ENCODE measurements at regions not wholly inside any gene's neighbourhood (a gene's known extent, or its start where the extent isn't known, plus 50 kb on each side); places are given as distances from the start of the nearest gene placed in this dataset.
"Not testable (repeated sequence)": the region's sequence is repeated elsewhere in the genome, so short reads cannot be mapped to it uniquely, and the experiment has no call there.

DNA sequence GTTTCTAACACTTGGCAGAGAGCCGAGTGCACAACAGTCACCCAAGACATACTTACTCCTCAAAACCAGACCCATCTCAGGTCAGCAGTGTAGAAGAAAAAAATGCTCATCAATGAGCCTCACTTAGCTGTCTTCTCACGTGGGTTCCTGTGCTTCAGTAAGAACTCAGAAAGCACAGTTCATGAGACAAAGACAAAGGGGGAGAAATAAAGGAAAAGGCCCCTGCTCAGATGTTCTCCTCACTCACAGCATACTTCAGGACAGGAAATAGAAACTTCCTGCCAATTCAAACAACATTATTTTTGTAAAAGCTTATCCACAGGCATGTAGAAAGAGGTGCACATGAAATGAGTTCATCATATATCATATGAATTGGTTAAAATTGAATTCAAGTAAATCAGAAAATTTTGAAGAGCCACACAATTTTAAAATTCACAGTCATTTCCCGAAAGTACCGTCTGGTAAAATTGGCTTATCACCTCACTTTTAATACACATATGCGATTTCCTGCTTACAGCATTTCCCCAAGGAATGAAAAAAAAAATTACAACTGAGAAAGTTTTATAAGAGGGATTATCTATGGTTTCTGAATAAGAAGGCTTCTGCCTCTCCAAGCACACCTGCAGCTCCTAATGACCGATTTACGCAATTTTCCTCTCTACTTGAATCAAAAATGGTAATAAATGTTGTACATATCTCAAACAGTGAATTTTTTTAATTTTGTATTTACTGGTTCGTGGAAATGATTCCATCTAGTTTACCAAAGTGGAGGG is 328.3 kb downstream of the TMEM167A start:
- no peak for DNase-seq

DNA sequence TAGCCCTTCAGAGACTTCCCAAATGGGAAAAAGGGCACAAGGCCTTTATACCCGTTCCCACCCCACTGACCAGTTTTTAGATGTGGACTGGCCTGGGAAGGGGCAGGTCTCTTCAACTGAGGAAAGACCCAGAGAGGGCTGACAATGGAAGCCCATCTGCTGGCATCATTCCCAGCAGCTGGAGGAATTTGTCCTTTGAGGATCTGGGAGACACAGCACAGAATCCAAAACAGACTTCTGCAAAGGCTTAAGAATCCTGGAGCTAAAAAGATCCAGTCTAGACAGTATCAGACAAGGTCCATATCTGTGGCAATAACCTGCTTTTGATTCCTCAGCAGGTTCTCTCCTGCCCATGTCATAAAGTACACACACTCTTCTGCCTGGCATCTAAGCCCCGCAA is 329.2 kb downstream of the TMEM167A start:
- no peak for DNase-seq

DNA sequence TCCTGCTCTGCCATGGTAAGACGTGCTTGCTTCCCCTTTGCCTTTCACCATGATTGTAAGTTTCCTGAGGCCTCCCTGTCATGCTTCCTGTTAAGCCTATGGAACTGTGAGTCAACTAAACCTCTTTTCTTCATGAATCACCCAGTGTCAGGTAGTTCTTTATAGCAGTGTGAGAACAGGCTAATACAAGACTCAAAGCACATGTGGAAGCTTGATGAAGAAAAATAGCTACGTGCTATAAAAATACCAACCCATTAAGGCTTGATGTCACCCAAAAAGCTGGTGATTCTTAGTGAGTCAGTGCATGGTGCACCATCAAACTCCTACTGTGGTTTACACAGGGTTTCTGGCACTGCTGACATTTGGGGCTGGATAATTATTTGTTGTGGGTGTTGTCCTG is 332.2 kb downstream of the TMEM167A start:
- no peak for DNase-seq

DNA sequence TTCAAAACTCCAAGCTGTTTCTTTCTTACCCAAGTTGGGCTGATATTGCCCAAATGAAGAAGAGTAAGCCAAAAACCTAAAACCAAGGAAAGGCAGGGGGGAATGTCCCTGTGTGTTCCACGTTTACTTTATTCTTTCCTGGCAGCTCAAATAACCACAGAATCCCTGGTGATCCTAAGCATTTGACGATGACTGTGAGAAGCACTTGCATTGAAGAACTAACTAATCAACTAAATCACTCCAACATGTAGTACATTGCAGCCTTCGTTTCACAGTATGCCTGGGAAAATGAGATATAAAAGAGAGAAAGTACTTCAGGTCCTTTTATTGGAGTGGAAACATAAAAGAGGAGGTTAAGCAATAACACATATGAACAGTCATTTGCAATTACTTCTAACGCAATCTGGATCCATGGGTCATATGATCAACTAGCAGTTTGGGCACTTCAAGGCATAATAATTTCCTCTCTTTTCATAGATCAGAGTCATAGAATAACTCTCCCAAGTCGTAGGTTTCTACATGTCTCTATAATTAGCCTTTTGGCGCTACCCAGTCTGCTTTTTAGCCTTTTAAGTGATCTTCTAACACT is 338.4 kb downstream of the TMEM167A start:
- DNase-seq = no peak

DNA sequence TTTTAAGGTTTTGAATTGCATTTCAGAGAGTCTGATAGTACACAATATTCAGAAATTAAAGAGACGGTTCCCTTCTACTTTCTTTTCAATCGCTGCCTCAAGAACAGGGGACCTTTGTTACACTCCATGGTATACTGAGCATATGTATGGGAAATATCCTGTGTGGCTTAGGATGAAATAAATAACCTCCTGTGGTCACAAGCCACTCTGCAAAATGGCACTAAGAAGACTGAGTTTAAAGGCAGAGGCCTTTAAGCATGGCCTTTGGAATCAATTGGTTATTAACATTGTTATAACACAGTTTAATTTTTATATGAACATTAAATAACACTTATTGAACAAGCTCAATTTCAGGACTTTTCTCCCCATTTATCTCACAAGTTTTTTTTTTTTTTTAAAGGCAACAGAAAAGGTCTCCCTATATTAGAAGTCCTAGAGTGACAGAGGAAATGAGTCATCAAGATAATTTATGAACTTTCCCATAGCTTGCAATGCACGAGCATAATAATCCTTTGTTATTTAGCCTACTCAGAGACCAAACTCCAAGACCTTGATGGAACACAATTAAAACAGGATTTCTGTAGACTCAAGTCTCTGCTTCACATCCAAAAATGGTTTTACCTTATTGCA is 341.9 kb downstream of the TMEM167A start:
- no peak for DNase-seq

DNA sequence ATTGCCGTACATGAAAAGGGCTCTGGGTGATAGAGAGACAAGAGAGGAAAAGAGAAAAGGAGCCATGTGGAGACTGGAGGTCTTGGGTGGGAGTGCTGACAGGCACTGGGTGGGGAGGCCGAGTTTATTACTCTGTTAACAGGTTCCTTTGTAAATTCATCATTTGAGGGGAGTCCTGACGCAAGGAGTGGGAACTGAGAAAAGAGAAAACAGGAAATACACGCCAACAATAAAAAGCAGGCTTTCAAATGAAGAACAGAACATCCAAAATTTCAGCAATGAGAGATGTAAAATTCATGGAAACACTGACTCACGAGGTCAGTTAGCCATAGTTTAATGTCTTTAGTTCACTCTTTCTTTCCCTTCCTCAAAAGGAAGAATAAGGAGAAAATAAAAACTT is 342.8 kb downstream of the TMEM167A start:
- no peak for DNase-seq

DNA sequence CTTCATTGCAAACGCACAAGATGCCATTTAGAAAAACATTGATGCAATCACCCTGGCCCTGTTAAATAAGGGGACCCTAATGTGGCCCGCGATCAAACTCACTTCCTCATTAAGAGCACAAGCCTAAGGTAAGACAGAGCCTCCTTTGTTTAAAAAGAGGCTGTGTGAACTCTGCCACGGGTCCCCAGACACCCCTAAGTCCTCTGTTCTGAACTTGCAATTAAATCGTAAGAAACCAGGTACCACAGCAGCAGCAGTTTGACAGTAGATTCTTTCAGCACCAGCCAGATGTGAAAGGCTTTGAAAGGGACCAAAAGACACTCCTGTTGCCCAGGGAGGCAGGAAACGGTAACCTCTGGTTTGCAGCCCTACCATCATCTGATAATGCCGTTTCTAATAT is 346.3 kb downstream of the TMEM167A start:
- no peak for DNase-seq

DNA sequence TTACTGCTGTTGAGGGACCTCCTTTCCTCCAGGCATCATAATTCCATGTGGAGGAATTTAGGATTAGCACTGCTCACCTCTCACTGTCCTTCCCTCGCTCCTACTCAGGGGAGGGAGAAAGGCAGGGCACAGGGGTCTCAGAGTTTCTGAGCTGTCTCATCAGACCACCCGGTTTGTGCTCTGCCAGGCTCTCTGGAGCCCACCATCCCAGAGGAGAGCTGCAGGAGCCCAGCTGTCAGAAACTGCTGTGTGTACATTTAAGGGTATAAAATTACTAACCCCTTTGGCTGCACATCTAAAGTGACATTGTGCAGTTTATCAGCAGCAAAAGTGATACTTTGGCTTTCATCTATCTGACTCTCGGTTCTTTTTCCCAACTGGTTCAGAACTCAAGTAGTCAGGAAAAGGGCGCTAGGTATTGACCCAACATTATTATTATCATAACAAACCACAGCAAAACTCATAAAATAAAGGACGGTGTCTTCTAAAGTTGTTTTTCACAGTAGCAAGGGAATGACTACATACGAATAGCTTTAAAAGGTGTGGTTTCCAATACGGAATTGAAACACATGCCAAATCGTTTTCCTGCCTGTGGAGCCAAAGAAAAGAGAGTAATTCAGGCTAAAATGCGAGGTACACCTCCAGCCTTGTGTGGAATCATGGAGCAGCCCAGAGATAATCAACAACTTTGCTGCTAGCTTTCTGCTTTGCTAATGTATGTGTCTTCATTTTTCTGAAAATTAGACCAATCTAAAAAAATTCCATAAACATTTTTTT is 348.1 kb downstream of the TMEM167A start:
- no peak for DNase-seq

DNA sequence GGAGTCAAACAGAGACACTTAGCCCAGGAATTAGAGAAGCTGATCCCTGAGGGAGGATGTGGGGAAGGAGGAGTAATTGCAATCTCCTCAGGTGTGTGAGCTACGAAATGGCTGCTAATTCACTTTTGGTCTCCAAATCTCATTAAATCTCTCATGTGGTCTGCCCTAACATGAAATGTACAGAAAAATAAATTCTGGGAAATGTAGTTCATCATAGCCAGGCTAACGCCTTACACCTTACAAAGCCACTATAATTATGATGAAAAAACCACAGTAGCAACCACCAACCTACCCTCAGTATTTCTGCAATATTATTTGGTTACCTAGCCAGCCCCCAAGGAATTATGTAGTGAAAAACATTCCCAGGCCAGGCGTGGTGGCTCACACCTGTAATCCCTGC is 354.0 kb downstream of the TMEM167A start:
- no peak for DNase-seq

DNA sequence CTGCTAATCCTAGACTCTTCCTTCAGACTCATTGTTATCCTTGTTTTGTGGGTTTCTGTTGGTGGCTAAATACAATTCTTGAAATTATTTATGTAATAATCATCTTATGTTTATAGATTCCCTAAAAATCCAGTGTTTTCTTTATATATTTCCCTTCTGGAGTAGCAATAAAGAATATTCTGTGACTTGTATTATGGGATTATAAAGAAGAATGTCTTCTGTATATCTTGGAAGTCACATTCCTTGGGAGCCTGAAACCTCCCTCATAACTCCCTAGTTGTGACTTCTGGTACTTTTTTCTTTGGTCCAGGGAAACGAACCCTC is 356.1 kb downstream of the TMEM167A start:
- DNase-seq = no peak

DNA sequence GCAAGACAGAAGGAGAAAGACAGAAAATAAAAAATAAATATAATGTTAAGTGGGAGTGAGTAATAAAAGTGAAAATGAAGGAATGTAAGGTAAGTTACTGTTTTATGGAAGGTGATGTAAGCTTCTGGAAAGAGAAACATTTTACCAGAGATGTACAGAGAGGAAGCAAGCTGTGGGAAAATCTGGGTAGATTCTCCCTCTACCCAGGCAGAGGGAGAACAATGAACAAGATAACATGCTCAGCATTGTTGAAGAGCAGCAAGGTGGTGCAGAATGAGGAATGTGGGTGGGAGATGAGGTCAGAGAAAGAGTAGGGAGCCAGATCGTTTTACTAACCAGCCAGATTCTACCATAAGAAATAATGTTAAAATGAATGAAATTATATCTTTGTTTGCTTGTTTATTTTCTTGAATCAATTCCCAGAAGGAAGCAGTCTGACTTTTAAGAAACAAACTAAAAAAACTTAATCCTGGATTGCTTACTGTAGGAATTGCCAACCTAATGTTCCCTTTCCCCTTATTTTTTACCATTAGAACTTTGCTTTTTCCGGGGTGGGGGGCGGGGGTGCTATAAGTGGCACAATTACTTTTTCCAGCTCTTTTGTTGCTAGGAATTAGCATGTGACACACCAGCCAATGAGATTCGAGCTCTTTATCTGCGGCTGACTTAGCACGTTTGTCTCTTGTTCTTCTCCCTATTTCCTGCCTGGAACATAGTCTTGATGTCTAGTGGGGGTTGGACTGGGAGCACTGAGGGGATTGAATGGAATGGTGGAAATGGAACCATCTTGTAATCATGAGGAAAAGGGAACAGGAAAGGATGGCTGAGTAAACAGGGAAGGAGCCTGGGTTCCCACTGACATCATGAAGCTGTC is 356.7 kb downstream of the TMEM167A start:
- DNase-seq = no peak

DNA sequence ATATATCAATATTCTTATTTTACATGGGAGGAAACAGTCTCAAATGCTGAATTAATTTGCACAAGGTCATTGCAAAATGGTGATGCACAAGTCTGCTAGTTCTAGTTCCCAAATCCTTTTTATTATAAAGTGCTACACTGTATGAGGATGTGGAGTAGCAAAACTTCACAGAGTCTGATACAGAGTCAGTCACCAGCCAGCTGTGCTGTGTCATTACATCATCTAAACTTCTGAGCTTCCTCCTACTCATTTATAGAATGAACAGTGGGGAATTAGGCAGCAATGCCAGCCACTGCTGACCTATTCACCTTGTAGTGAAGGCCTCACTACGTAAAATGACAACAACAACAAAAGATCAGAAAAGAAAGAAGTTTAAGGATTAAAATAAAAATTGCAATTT is 357.8 kb downstream of the TMEM167A start:
- DNase-seq = peak; percentile 39

DNA sequence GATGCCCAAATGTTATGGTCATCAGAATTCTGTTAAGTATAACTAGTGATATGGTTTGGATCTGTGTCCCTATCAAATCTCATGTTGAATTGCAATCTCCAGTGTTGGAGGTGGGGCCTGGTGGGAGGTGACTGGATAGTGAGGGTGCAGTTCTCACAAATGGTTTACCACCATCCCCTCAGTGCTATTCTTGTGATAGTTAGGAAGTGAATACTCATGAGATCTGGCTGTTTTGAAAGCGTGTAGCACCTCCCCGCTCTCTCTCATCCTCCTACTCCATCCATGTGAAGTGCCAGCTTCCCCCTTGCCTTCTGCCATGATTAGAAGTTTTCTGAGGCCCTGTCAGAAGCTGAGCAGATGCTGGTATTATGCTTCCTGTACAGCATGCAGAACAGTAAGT is 359.5 kb downstream of the TMEM167A start:
- no peak for DNase-seq

DNA sequence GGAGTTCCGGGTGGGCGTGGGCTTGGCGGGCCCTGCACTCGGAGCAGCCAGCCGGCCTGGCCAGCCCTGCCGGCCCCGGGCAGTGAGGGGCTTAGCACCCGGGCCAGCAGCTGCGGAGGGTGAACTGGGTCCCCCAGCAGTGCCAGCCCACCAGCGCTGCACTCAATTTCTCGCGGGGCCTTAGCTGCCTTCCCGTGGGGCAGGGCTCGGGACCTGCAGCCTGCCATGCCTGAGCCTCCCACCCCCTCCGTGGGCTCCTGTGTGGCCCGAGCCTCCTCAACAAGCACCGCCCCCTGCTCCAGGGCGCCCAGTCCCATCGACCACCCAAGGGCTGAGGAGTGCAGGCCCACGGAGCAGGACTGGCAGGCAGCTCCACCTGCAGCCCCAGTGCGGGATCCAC is 362.5 kb downstream of the TMEM167A start:
- DNase-seq = not testable (repeated sequence)

DNA sequence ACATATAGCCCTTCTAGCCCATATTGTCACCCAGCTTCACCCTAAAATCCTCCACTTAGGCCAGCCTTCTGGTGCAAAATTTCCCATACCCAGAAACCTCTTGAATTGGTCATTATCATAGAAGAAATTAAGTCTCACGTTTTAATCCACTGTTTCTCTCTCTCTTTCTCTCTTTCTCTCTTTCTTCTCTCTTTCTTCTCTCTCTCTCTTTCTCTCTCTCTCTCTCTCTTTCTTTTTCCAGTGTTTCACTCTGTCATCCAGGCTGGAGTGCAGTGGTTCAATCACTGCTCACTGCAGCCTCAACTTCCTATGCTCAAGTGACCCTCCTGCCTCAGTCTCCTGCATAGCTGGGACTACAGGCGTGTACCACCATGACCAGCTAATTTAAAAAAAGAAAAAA is 363.4 kb downstream of the TMEM167A start:
- DNase-seq = no peak

DNA sequence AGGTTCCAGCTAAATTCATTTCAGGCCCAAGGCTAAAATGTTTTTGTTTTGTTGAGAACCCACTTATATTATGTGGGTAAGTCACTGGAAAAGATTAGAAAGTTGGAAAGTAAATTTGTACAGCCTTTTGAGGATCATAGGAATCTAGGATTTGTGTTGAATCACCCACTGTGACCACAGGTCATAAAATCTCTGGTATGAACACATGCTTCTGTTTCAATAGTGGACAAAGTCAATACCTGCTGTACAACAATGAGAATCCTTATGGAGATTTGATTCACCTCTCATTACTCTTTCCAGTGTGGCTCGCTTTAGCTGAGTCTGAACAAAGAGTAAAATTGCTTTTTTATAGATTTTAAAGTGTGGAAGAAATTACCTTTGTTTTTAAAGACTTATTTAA is 369.5 kb downstream of the TMEM167A start:
- DNase-seq = no peak

DNA sequence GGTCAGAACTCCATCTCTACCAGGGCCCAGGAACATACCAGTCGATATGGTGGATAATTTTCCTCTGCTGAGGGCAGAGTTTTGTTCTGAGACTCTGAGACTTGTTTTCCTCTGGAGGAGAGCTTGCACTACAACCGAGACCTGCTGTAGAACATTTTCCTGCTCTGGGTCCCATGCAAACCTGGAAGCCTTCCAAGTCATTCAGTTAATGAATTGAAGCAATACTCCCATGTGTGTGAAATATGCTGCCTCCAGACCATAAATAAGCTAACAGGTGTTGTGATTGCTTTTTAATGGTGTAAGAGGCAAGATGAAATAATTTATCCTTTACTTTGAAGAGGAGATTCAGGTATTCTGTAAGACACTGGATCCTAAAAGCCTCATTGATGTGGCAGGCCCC is 372.8 kb downstream of the TMEM167A start:
- DNase-seq = no peak

DNA sequence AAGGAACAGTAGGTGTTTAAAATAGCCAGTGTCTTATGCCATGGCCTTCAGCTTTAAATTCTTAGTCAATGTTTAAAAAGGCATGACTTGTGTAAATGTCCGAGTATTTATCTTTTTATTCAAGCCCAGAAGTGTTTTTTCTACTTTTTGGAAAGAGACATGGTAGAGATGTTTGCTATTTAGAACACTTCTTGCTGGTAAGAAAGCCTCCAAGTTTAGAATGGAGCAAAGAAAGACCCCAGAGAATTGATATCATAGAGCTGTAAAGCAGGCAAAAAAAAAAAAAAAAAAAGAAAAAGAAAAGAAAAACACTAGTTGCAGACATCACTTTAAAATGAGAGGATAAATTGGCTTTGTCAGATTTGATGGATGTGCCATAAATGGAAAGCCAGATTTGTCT is 375.1 kb downstream of the TMEM167A start:
- no peak for DNase-seq

DNA sequence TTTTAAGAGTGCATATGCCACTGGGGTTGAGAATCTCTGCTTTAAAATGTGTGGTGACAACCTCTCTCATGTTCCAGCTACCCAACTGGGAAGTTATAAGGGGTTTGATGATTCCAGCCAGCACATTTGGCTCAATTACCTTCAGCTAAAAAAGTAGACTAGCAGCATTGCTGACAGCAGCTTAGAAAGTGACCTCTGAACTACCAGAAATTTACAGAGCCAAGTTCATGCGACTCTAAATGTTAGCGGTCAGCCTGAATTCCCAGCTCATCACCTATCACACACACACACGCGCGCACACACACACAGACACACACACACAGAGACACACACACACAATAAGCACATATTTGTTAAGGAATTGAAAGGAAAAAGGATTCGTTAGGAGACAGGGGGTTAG is 377.5 kb downstream of the TMEM167A start:
- no peak for DNase-seq

DNA sequence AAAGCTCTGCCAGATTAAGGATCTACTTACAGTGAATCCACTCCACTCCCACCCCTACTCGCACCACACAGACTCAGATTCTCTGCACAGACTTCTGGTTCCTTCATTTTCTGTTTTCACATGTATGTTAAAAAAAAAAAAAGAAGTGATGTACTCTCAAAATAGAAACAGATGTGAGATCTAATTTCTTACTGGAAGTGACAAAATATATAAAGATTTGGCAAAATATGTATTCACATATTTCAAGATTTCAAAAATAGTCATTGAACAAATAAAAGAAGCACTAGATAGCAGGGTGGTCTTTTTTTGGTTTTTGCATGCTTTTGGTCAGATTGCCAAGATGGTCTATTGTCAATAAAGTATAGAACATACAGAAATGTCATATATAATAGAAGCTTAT is 379.2 kb downstream of the TMEM167A start:
- DNase-seq = no peak

DNA sequence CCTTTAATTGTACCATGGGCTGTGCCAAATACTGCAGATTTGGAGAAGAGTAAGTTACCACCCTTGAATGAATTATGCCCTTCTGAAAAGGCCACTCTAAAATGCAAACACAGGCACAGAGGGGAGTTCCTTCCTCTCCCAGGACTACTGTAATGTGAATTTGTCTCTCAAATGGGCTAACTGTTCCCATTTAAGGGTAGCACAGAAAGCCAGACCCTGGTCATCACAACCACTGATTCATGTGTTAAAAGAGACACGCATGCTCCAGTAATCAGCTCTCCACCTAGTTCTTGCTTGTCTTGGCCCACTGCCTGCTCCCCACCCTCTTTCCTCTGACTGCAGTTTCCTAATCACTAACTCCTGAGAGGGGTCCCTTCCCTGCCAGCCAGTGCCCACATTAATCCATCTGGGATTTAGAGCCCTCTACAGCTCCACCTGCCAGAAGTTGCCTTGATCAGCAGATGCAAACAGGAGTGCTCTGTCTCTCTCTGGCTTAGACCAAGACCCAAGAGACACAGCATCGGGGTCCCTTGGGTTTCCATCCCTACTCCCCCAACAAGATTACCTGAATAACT is 382.4 kb downstream of the TMEM167A start:
- no peak for DNase-seq

DNA sequence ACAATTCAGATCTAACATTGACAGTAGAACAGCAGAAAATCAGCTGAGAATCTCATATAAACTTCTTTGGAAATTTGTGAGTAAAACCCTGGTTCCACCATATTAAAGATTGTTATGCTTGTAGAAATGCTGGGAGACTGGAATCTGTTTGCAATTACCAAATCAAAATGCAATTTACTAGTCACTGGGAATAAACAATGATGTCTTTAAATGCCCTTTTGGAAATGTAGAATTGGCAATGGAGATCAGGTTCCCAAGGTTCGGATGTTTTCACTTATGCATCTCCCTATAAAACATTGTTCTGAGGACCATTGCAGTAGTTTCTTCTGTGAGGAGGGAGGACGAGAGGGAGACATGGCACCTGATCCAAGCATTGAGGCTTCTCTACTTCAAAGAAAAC is 384.4 kb downstream of the TMEM167A start:
- no peak for DNase-seq

DNA sequence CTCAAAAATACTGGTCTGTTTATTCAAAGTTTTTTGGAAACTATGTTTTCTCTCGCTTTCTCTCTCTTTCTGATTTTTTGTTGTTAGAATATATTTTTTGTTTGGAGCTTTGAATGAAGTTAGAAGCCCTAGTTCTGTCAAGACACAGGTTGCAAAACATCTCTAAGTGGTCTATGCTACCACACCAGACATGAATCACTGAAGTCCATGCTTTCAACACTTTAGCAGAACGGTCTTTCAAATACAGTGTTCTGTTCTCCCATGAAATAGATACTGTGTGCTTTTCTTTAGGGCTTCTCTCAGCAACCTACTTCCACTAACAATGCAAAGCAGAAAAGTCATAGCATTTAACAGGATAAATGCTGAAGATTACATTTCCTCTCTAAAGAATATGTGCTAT is 392.5 kb downstream of the TMEM167A start:
- no peak for DNase-seq

Measured in activated CD4-positive, alpha-beta T cell treated with anti-CD3 and anti-CD28 coated beads, Interleukin-10, Interleukin-2, amounts not matched to agents 100 ng/mL and 50 ng/mL, durations not matched to agents 16 hours and 8 hours (primary cell).